Mesendoderm (in vitro differentiated cells): ENCODE measurements at regions not wholly inside any gene's neighbourhood (a gene's known extent, or its start where the extent isn't known, plus 50 kb on each side); places are given as distances from the start of the nearest gene placed in this dataset.

ENCODE experiments used
- DNase-seq: peaks from one replicate; pipeline ENCODE4 v3.0.0; 2013
- H2AK5ac ChIP-seq: 2 replicates; pipeline ENCODE4 v1.6.1; 2013; ENCODE audit warnings: low read length, inconsistent platforms
- H2BK120ac ChIP-seq: 2 replicates; pipeline ENCODE4 v1.6.1; 2013; ENCODE audit warnings: low read depth, mild to moderate bottlenecking, low read length, moderate library complexity, mixed read lengths
- H2BK15ac ChIP-seq: replicated peaks from 2 replicates; pipeline ENCODE4 v1.6.1; 2013; ENCODE audit warnings: low read depth, mild to moderate bottlenecking, moderate library complexity
- H2BK5ac ChIP-seq: 2 replicates; pipeline ENCODE4 v1.6.1; 2013; ENCODE audit warnings: low read length, inconsistent platforms
- H3K18ac ChIP-seq: 2 replicates; pipeline ENCODE4 v1.6.1; 2013; ENCODE audit warnings: mild to moderate bottlenecking, low read length, mixed read lengths
- H3K23ac ChIP-seq: one replicate; pipeline ENCODE4 v1.6.1; 2013; ENCODE audit warnings: low read length
- H3K27ac ChIP-seq: 2 replicates; pipeline ENCODE4 v1.5.1; 2013; ENCODE audit warnings: low read depth, mild to moderate bottlenecking, inconsistent platforms, low read length, moderate library complexity
- H3K27me3 ChIP-seq: 2 replicates; pipeline ENCODE4 v1.6.1; 2013; ENCODE audit warnings: low read length, control low read depth, mild to moderate bottlenecking, inconsistent platforms; ENCODE audit not compliant: insufficient read depth, poor library complexity
- H3K36me3 ChIP-seq: 2 replicates; pipeline ENCODE4 v1.6.1; 2013; ENCODE audit warnings: low read length, inconsistent platforms; ENCODE audit not compliant: control insufficient read depth, insufficient read depth
- H3K4ac ChIP-seq: one replicate; pipeline ENCODE4 v1.6.1; 2013; ENCODE audit warnings: low read depth, mild to moderate bottlenecking, low read length, moderate library complexity
- H3K4me1 ChIP-seq: 2 replicates; pipeline ENCODE4 v1.6.1; 2013; ENCODE audit warnings: low read depth, low read length, inconsistent platforms; ENCODE audit not compliant: control insufficient read depth
- H3K4me2 ChIP-seq: 2 replicates; pipeline ENCODE4 v1.6.1; 2013; ENCODE audit warnings: low read length
- H3K4me3 ChIP-seq: 2 replicates; pipeline ENCODE4 v1.5.1; 2013; ENCODE audit warnings: mild to moderate bottlenecking, low read length
- H3K56ac ChIP-seq: one replicate; pipeline ENCODE4 v1.6.1; 2013; ENCODE audit warnings: low read length
- H3K79me1 ChIP-seq: 2 replicates; pipeline ENCODE4 v1.6.1; 2013; ENCODE audit warnings: low read length, inconsistent platforms
- H3K79me2 ChIP-seq: 2 replicates; pipeline ENCODE4 v1.6.1; 2013; ENCODE audit warnings: mild to moderate bottlenecking, low read length; ENCODE audit not compliant: control insufficient read depth, insufficient read depth
- H3K9ac ChIP-seq: 2 replicates; pipeline ENCODE4 v1.6.1; 2013; ENCODE audit warnings: low read length, inconsistent platforms
- H4K5ac ChIP-seq: one replicate; pipeline ENCODE4 v1.6.1; 2013; ENCODE audit warnings: low read length
- H4K8ac ChIP-seq: one replicate; pipeline ENCODE4 v1.6.1; 2013; ENCODE audit warnings: low read depth, mild to moderate bottlenecking, control low read depth, low read length, moderate library complexity
- WGBS: extraction: QIAGEN DNeasy Blood & Tissue Kit; methylation state at CpG from one replicate; pipeline ENCODE4 v1.1.7; 2013; ENCODE audit warnings: low lambda C conversion rate, missing lambda C conversion rate; ENCODE audit not compliant: insufficient coverage; ENCODE audit errors: extremely low coverage; 5-methylcytosine and 5-hydroxymethylcytosine counted together

- Histone ChIP-seq H3K36me3 (no peaks in the 10 kb centered on the region), H4K5ac (no peak overlapping the region), H3K4me2 (no peak overlapping the region), H3K56ac (no peak overlapping the region), H3K79me1 (no peaks in the 10 kb centered on the region), H2AK5ac (no peak overlapping the region), H3K23ac (no peak overlapping the region), H3K79me2 (no peaks in the 10 kb centered on the region), H3K9ac (no peak overlapping the region), H3K4me3 (no peak overlapping the region), H2BK15ac (no peak overlapping the region), H3K27me3 (no peaks in the 10 kb centered on the region), H3K27ac (no peak overlapping the region), H3K18ac (no peak overlapping the region), H2BK120ac (no peak overlapping the region), H3K4ac (no peak overlapping the region), H3K4me1 (no peaks in the 10 kb centered on the region), H2BK5ac (no peak overlapping the region), H4K8ac (no peak overlapping the region)
- WGBS: no CpG with 5 or more reads among the region's 7 CpGs
- no peak for DNase-seq
Observed at GRCh38 chr10:44064987-44065787, 319.7 kb downstream of the CXCL12 start.

- H2BK5ac ChIP-seq: no peak overlapping the region
- H2AK5ac ChIP-seq: no peak overlapping the region
- H3K36me3 ChIP-seq: no peaks in the 10 kb centered on the region
- H3K79me1 ChIP-seq: no peaks in the 10 kb centered on the region
- no peak overlapping the region for H2BK15ac ChIP-seq
- H3K4me2 ChIP-seq: no peak overlapping the region
- H3K4me1 ChIP-seq: no peaks in the 10 kb centered on the region
- no CpG with 5 or more reads among the region's 8 CpGs for WGBS
- no peak overlapping the region for H3K4me3 ChIP-seq
- no peak overlapping the region for H4K5ac ChIP-seq
- no peak overlapping the region for H3K27ac ChIP-seq
- H3K79me2 ChIP-seq: no peaks in the 10 kb centered on the region
- no peak overlapping the region for H2BK120ac ChIP-seq
- no peak for DNase-seq
- no peak overlapping the region for H3K9ac ChIP-seq
- no peak overlapping the region for H3K23ac ChIP-seq
- no peak overlapping the region for H3K4ac ChIP-seq
- no peak overlapping the region for H3K56ac ChIP-seq
- no peak overlapping the region for H4K8ac ChIP-seq
- no peak overlapping the region for H3K18ac ChIP-seq
- H3K27me3 ChIP-seq: no peaks in the 10 kb centered on the region
Observed at GRCh38 chr10:44064317-44064716, 320.6 kb downstream of the CXCL12 start.

DNA sequence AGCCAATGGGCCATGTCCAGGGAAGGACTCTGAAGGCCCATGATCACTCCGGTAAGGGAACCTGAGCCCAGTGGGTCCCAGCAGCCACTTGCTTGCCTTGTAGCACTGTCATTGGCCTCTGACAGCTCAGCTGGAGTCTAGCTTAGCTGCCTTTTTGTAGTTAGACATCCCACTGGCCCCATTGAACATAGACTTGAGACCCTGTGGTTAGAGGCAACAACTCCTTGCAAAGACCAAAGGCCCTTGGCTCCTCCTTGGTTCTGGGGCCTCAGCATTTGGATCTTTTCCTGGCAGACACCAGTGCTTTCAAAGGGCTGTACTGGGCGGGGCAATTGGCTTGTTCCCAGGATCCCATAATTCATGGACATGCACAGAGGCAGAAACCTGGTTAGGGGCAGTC lies 321.2 kb downstream of the CXCL12 start:
- no peak overlapping the region for H4K5ac ChIP-seq
- H3K36me3 ChIP-seq: no peaks in the 10 kb centered on the region
- DNase-seq: no peak
- no peak overlapping the region for H3K4me2 ChIP-seq
- H3K23ac ChIP-seq: no peak overlapping the region
- H2BK120ac ChIP-seq: no peak overlapping the region
- no peaks in the 10 kb centered on the region for H3K4me1 ChIP-seq
- no peak overlapping the region for H4K8ac ChIP-seq
- WGBS: no CpG with 5 or more reads among the region's 2 CpGs
- no peak overlapping the region for H2BK15ac ChIP-seq
- no peak overlapping the region for H2AK5ac ChIP-seq
- no peak overlapping the region for H3K27ac ChIP-seq
- no peak overlapping the region for H3K9ac ChIP-seq
- H3K4ac ChIP-seq: no peak overlapping the region
- no peak overlapping the region for H2BK5ac ChIP-seq
- no peak overlapping the region for H3K4me3 ChIP-seq
- H3K79me1 ChIP-seq: no peaks in the 10 kb centered on the region
- no peak overlapping the region for H3K18ac ChIP-seq
- no peak overlapping the region for H3K56ac ChIP-seq
- no peaks in the 10 kb centered on the region for H3K27me3 ChIP-seq
- no peaks in the 10 kb centered on the region for H3K79me2 ChIP-seq

DNA sequence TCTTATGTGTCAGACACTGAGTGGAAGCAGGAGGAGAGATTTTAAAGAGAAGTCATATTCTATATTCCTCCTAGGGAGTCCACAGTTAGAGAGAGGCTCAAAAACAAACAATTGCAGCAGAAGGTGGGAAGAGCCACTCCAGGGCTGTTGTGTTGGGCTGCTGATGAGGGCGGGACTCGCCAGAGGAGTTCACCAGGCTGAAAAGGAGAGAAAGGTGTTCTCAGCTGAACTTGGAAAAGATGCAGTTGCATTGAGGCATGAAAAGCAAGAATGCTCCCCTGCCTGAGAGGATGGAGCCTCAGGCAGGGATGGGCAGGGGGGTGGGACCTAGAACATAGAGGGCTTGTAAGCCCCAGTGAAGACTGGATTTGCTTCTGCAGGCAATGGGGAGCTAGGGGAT lies 324.2 kb downstream of the CXCL12 start:
- H3K4ac ChIP-seq: no peak overlapping the region
- H3K56ac ChIP-seq: no peak overlapping the region
- no peak overlapping the region for H2BK120ac ChIP-seq
- no peak overlapping the region for H3K27ac ChIP-seq
- H4K8ac ChIP-seq: no peak overlapping the region
- no peaks in the 10 kb centered on the region for H3K27me3 ChIP-seq
- no peak overlapping the region for H3K4me2 ChIP-seq
- H3K79me1 ChIP-seq: no peaks in the 10 kb centered on the region
- H3K36me3 ChIP-seq: no peaks in the 10 kb centered on the region
- DNase-seq: no peak
- no peak overlapping the region for H3K9ac ChIP-seq
- no peak overlapping the region for H3K18ac ChIP-seq
- H2BK5ac ChIP-seq: no peak overlapping the region
- no peak overlapping the region for H2AK5ac ChIP-seq
- no peaks in the 10 kb centered on the region for H3K79me2 ChIP-seq
- H4K5ac ChIP-seq: no peak overlapping the region
- no peak overlapping the region for H3K4me3 ChIP-seq
- no peak overlapping the region for H3K23ac ChIP-seq
- no CpG with 5 or more reads among the region's 2 CpGs for WGBS
- no peak overlapping the region for H2BK15ac ChIP-seq
- H3K4me1 ChIP-seq: peaks cover 2% of the 10 kb centered on the region

GRCh38 chr10:44060221-44060620 lies 324.7 kb downstream of the CXCL12 start:
- no peak overlapping the region for H3K23ac ChIP-seq
- H3K27ac ChIP-seq: no peak overlapping the region
- no peak overlapping the region for H3K18ac ChIP-seq
- H3K9ac ChIP-seq: no peak overlapping the region
- no peak overlapping the region for H3K4me3 ChIP-seq
- H3K79me2 ChIP-seq: no peaks in the 10 kb centered on the region
- H3K27me3 ChIP-seq: no peaks in the 10 kb centered on the region
- H3K79me1 ChIP-seq: no peaks in the 10 kb centered on the region
- no peak overlapping the region for H3K56ac ChIP-seq
- H4K8ac ChIP-seq: no peak overlapping the region
- H2BK15ac ChIP-seq: no peak overlapping the region
- H2BK5ac ChIP-seq: no peak overlapping the region
- H3K4me2 ChIP-seq: no peak overlapping the region
- no CpG with 5 or more reads among the region's 2 CpGs for WGBS
- no peak overlapping the region for H3K4ac ChIP-seq
- peaks cover 2% of the 10 kb centered on the region for H3K4me1 ChIP-seq
- H3K36me3 ChIP-seq: no peaks in the 10 kb centered on the region
- no peak overlapping the region for H2BK120ac ChIP-seq
- H4K5ac ChIP-seq: no peak overlapping the region
- DNase-seq: no peak
- H2AK5ac ChIP-seq: no peak overlapping the region

DNA sequence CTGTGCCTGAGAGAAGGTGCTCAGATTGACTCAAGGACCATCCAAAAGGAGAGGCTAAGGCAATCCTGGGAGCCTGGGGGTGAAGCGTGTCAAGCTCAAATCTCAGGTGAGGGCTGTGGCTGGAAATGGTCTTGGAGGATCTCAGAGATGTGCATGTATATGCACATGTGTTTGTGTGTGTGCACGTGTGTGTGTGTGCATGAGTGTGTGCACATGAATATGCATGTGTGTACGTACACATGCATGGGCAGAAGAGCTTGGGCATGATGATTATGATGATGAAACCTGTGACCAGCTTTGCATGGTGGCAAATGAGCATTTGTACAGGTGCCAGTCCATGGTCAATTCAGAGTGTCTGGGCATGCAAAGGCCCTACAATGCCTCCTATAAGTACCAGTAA lies 326.6 kb downstream of the CXCL12 start:
- Histone ChIP-seq H3K4me3 (no peak overlapping the region), H4K8ac (no peak overlapping the region), H3K4ac (no peak overlapping the region), H3K23ac (no peak overlapping the region), H3K36me3 (no peaks in the 10 kb centered on the region), H3K79me2 (no peaks in the 10 kb centered on the region), H3K4me1 (peaks cover 2% of the 10 kb centered on the region), H3K27ac (no peak overlapping the region), H2BK120ac (no peak overlapping the region), H3K79me1 (no peaks in the 10 kb centered on the region), H3K9ac (no peak overlapping the region), H2BK5ac (no peak overlapping the region), H3K27me3 (no peaks in the 10 kb centered on the region), H3K4me2 (no peak overlapping the region), H4K5ac (no peak overlapping the region), H3K56ac (no peak overlapping the region), H2AK5ac (no peak overlapping the region), H2BK15ac (no peak overlapping the region), H3K18ac (no peak overlapping the region)
- no CpG with 5 or more reads among the region's 3 CpGs for WGBS
- no peak for DNase-seq
